ENCODE measurements at regions not wholly inside any gene's neighbourhood (a gene's known extent, or its start where the extent isn't known, plus 50 kb on each side); places are given as distances from the start of the nearest gene placed in this dataset.

GRCh38 chr16:48008011-48008525 lies 147.7 kb downstream of the ABCC12 start:
- no peak for DNase-seq (ENCODE audit: extremely low read depth in 1 of 4, low spot score in 3 of 4)
- intact Hi-C loops (cut with micrococcal nuclease) (no loop called here), in situ Hi-C loops (cut with MboI) (no loop called here)
- H3K27me3 ChIP-seq (ENCODE audit: control insufficient read depth in 2 of 2, insufficient read depth in 2 of 2, low read length in 2 of 2), result no peaks in the 10 kb centered on the region
- no peak overlapping the region for H2AFZ ChIP-seq (ENCODE audit: low read depth, low read length)
- no peaks in the 10 kb centered on the region for H3K9me3 ChIP-seq (replicated peaks; ENCODE audit: control insufficient read depth, insufficient read depth, low read depth, low read length)
- no peak for FAIRE-seq
- no peak for ATAC-seq
- no peaks in the 10 kb centered on the region for H3K4me1 ChIP-seq (replicated peaks in 1 of 2; ENCODE audit: control insufficient read depth in 2 of 2, insufficient read depth in 2 of 2, low read length in 2 of 2)
- no peak overlapping the region for H3K4me3 ChIP-seq
- 0% methylated on average over 7 of the region's 7 CpGs for WGBS (ENCODE audit: insufficient coverage, low coverage, missing lambda C conversion rate)
- H3K9me1 ChIP-seq (ENCODE audit: control insufficient read depth, insufficient read depth, low read length), result no peaks in the 10 kb centered on the region
- no peak overlapping the region for H3K27ac ChIP-seq (ENCODE audit: extremely low read depth, low read depth, low read length)
- no peaks in the 10 kb centered on the region for H4K20me1 ChIP-seq (replicated peaks; ENCODE audit: control insufficient read depth, insufficient read depth, low read length)
- H3K79me2 ChIP-seq (ENCODE audit: control insufficient read depth, insufficient read depth, low read length), result no peaks in the 10 kb centered on the region
- ChIA-PET CTCF (ENCODE audit: low intra/inter-chr PET ratio) (no interaction called here), POLR2A (no interaction called here)
- H3K36me3 ChIP-seq (ENCODE audit: control insufficient read depth, insufficient read depth, low read length), result no peaks in the 10 kb centered on the region
- no peak overlapping the region for H3K9ac ChIP-seq (ENCODE audit: insufficient read depth in 1 of 2, low read depth in 2 of 2, low read length in 2 of 2)
- no TSS peak for BruUV-seq (replicated peaks)
- no peak overlapping the region for H3K4me2 ChIP-seq (ENCODE audit: insufficient read depth, low read length)
- TF ChIP-seq EWSR1 (IDR thresholded peaks at IDR 0.05; ENCODE audit: borderline replicate concordance, low read depth, partially characterized antibody) (no peak), ZNF785 (CRISPR knock-in tag; IDR thresholded peaks at IDR 0.05) (no peak), ZNF740 (CRISPR knock-in tag; IDR thresholded peaks at IDR 0.05) (no peak), ZNF740 (tag; IDR thresholded peaks at IDR 0.05) (no peak), SNIP1 (IDR thresholded peaks at IDR 0.05; ENCODE audit: low read depth) (no peak), RCOR1 (IDR thresholded peaks at IDR 0.05; ENCODE audit: borderline replicate concordance in 1 of 2, low read depth in 2 of 2, low read length in 2 of 2) (no peak), CBFA2T2 (conservative IDR thresholded peaks at IDR 0.05) (no peak), RREB1 (CRISPR knock-in tag; IDR thresholded peaks at IDR 0.05) (no peak), ILK (tag; IDR thresholded peaks at IDR 0.05; ENCODE audit: borderline replicate concordance, low read depth) (no peak), ZBTB1 (CRISPR knock-in tag; IDR thresholded peaks at IDR 0.05; ENCODE audit: borderline replicate concordance, low read depth) (no peak), ARID3A (IDR thresholded peaks at IDR 0.05; ENCODE audit: borderline replicate concordance, low read depth, low read length) (no peak), ZFP36 (IDR thresholded peaks at IDR 0.05; ENCODE audit: low read depth, low read length, partially characterized antibody) (no peak), KHSRP (IDR thresholded peaks at IDR 0.05) (no peak), SAFB (IDR thresholded peaks at IDR 0.05; ENCODE audit: borderline replicate concordance, low read depth, low read length) (no peak)
